ENCODE measurements at regions not wholly inside any gene's neighbourhood (a gene's known extent, or its start where the extent isn't known, plus 50 kb on each side); places are given as distances from the start of the nearest gene placed in this dataset.

GRCh38 chr4:84032372-84032771 lies 466.7 kb downstream of the NKX6-1 start:
- DNase-seq = no peak
- Histone ChIP-seq H3K36me3 (0 out of 2 replicates have a peak, but pooled peaks cover 2% of the 10 kb centered on the region), H3K9me3 (replicated peaks) (no peaks in the 10 kb centered on the region), H3K4me1 (peaks cover 4% of the 10 kb centered on the region; the same call in 1 of the 2 replicates), H3K27ac (no peak overlapping the region), H3K27me3 (no peaks in the 10 kb centered on the region), H3K4me3 (no peak overlapping the region)

DNA sequence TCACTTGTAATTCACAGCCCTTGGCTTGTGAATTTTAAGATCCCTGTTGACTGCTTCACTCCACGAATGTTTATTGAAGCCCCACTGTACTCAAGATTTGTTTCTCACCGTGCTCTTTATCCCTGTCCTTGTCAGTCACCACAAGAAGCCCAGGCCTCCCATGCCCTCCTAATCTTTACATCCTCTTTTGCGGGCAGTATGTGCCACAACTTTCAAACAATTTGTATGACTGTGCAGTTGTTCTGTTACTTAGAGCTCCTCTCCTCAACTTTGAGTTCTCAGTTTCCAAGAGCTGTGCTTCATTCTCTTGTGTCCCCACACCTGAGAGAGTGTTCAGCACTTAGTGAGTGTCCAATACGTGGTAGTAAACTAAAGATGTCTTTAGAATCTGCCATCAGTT lies 467.7 kb downstream of the NKX6-1 start:
- H3K4me3 ChIP-seq = no peak overlapping the region
- DNase-seq = peak; percentile 9 to 29
- H3K27ac ChIP-seq = no peak overlapping the region
- no peaks in the 10 kb centered on the region for H3K9me3 ChIP-seq (replicated peaks)
- H3K27me3 ChIP-seq = no peaks in the 10 kb centered on the region
- H3K36me3 ChIP-seq = 0 out of 2 replicates have a peak, but pooled peaks cover 2% of the 10 kb centered on the region
- peaks cover 4% of the 10 kb centered on the region; the same call in 1 of the 2 replicates for H3K4me1 ChIP-seq

DNA sequence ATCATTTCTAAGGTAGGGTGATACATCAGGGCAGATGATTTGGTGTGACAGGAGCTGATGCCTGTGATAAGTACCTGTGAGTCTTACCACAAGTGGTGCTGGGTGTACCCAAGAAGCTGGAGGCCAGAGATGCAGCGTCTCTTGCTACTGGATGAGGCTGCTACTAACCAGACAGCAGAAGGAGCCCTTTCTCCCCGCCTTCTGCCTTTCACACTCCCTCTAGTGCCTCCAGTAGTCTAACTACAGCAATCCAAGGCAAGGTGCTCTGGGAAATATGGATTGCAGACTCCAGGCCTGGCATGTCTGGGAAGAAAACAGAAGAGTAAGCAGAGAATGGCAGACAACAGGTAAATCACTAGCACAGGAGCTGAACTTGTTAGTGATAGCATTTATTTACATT lies 470.8 kb downstream of the NKX6-1 start:
- no peak overlapping the region for H3K27ac ChIP-seq
- 0 out of 2 replicates have a peak, but pooled peaks cover 2% of the 10 kb centered on the region for H3K36me3 ChIP-seq
- peaks cover 13% of the 10 kb centered on the region for H3K4me1 ChIP-seq
- no peaks in the 10 kb centered on the region for H3K9me3 ChIP-seq (replicated peaks)
- H3K27me3 ChIP-seq = no peaks in the 10 kb centered on the region
- H3K4me3 ChIP-seq = no peak overlapping the region
- DNase-seq = no peak

GRCh38 chr4:84024405-84024804 lies 474.7 kb downstream of the NKX6-1 start:
- peak; percentile 30 to 46 for DNase-seq
- Histone ChIP-seq H3K27ac (no peak overlapping the region), H3K4me1 (peaks cover 9% of the 10 kb centered on the region), H3K27me3 (no peaks in the 10 kb centered on the region), H3K9me3 (replicated peaks) (no peaks in the 10 kb centered on the region), H3K4me3 (no peak overlapping the region), H3K36me3 (0 out of 2 replicates have a peak, but pooled peaks cover 2% of the 10 kb centered on the region)

DNA sequence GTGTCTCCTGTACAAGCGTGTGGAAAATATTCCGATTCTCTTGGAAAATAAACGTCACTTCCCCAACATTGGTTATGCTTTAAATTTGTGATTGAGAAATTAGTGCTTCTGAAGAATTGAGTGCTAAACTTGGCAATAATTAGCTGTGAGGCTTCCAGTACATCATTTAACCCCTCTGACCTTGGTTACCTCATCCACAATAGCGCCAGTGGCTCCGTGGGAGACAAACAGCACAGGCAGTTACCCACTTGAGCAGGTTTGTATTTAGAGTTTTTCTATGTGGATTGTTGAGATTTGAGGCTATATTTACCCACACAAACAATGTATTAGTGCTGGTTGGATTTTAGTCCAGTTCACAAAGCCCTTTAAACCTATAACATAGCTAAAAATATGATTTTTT lies 476.5 kb downstream of the NKX6-1 start:
- Histone ChIP-seq H3K27me3 (no peaks in the 10 kb centered on the region), H3K4me1 (peaks cover 9% of the 10 kb centered on the region), H3K9me3 (replicated peaks) (no peaks in the 10 kb centered on the region), H3K27ac (no peak overlapping the region), H3K4me3 (no peak overlapping the region), H3K36me3 (0 out of 2 replicates have a peak, but pooled peaks cover under 1% of the 10 kb centered on the region)
- DNase-seq = no peak

DNA sequence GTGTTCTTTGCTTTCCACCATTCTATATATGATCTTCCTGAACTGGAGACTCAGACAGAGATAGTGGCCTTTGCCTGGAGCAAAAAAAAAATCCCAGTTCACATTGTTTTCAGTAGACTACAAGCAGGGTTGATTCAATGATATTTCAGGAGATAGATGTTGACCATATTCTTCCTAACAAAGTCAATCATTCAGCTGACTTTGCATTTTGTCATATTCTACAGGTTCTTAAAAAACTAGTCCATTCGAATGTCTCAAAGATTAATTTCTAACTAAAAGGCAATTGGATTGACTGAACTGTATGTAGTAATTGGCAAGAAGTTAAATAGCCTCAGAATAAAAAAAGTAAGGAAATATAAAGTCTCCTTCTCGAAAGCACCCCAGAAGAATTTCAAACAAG lies 479.5 kb downstream of the NKX6-1 start:
- Histone ChIP-seq H3K36me3 (no peaks in the 10 kb centered on the region), H3K9me3 (replicated peaks) (no peaks in the 10 kb centered on the region), H3K27ac (no peak overlapping the region), H3K4me1 (peaks cover 4% of the 10 kb centered on the region), H3K27me3 (no peaks in the 10 kb centered on the region), H3K4me3 (no peak overlapping the region)
- no peak for DNase-seq

DNA sequence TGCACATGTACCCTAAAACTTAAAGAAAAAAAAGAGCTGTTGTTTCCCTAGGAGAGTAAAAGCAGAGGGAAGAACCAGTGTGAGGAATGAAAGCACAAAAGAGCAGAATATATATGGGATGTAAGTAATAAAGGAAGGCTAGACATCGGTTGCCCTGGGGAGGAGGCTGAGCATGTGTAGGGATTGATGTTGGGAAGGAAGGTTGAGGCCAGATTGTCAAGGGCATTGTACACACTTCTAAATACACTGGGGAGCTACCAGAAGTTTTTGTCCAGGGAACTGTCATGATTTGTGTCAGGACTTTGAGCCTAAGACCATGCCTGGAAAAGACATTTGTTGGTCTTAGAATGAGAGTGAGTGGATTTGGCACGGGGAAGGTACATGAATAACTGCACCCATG lies 467.1 kb downstream of the GPAT3 start:
- DNase-seq = no peak
- Histone ChIP-seq H3K9me3 (replicated peaks) (no peaks in the 10 kb centered on the region), H3K27me3 (no peaks in the 10 kb centered on the region), H3K4me3 (no peak overlapping the region), H3K27ac (no peak overlapping the region), H3K4me1 (no peaks in the 10 kb centered on the region), H3K36me3 (no peaks in the 10 kb centered on the region)

DNA sequence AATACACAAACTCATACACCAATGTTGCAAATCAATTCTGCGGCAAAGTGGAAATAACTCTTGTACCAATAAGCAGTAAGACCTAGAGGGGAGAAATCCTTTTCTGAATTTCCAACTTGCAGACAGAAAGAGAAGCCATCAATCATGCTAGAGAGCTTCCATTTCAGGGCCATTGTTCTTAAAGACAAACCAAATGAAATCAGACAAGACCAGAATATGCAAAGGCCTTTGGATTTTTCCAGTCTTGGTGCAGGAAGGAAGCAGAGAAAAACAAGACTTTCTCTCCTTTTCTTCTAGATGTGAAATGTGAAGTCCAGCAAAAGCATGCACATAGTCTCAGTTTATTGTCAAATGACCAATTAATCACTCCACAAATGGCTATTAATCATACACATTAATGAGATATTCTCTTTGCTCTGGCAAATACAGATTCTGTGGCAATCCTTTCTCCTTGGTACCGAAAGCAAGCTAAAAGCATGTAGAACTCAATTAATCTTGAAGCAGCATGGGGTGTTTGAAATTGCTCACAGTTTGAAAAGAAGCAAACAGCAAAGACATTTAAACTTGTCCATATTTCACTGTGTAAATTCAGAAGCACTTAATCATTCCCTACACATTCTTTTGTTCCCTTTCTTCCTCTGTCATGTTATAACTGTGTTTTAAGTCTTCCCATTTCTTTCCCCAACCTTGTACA lies 466.1 kb downstream of the GPAT3 start:
- Histone ChIP-seq H3K4me1 (no peaks in the 10 kb centered on the region), H3K4me3 (no peak overlapping the region), H3K36me3 (no peaks in the 10 kb centered on the region), H3K27ac (no peak overlapping the region), H3K9me3 (replicated peaks) (no peaks in the 10 kb centered on the region), H3K27me3 (no peaks in the 10 kb centered on the region)
- DNase-seq = no peak

DNA sequence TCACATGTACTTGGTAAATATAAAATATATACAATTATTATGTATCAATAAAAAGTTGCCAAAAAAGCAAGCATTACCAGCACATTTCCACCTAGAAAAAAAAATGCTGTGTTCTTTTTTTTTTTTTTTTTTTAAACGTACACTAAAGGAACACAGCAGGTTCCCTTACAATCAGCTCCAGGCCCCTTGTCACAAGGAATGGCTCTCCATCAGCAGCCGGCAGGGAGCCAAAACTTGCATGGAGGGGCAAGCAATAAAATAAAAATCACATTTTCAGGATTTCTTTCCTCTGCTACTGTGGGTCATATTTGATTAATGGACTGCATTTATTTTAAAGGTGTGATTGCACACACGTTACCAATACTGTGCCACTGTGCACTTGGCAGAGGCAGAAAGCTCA lies 460.3 kb downstream of the GPAT3 start:
- Histone ChIP-seq H3K9me3 (replicated peaks) (no peaks in the 10 kb centered on the region), H3K27me3 (no peaks in the 10 kb centered on the region), H3K27ac (no peak overlapping the region), H3K4me1 (no peaks in the 10 kb centered on the region), H3K4me3 (no peak overlapping the region), H3K36me3 (no peaks in the 10 kb centered on the region)
- DNase-seq = no peak

GRCh38 chr4:83993774-83994173 lies 457.9 kb downstream of the GPAT3 start:
- H3K36me3 ChIP-seq = no peaks in the 10 kb centered on the region
- no peaks in the 10 kb centered on the region for H3K4me1 ChIP-seq
- H3K4me3 ChIP-seq = no peak overlapping the region
- DNase-seq = peak; percentile 30 to 37
- no peaks in the 10 kb centered on the region for H3K9me3 ChIP-seq (replicated peaks)
- no peak overlapping the region for H3K27ac ChIP-seq
- no peaks in the 10 kb centered on the region for H3K27me3 ChIP-seq

DNA sequence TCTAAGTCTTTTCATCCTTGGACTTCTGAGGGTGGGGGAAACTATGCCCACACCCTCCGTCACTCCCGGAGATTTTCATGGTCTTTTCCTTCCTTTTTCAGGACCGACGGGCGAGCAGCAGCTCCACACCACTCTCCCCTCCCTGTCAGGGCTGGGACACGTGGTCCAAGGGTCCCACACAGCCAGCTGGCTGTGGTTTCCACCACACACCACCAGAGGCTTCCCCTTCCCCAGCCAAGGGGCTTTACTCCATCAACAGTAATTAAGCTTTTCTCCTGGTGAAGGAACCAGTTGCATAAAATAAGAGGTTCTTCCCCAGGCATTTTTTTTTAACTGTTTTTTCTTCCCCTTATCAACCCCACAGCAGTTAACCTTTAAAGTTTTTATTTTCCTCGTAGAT lies 453.9 kb downstream of the GPAT3 start:
- Histone ChIP-seq H3K36me3 (no peaks in the 10 kb centered on the region), H3K27ac (no peak overlapping the region), H3K4me1 (no peaks in the 10 kb centered on the region), H3K9me3 (replicated peaks) (no peaks in the 10 kb centered on the region), H3K27me3 (no peaks in the 10 kb centered on the region), H3K4me3 (no peak overlapping the region)
- DNase-seq = peak; percentile 6 to 42

GRCh38 chr4:83981156-83981555 lies 445.2 kb downstream of the GPAT3 start:
- DNase-seq = no peak
- Histone ChIP-seq H3K27me3 (no peaks in the 10 kb centered on the region), H3K4me3 (no peak overlapping the region), H3K4me1 (no peaks in the 10 kb centered on the region), H3K9me3 (replicated peaks) (0 out of 2 replicates have a peak, but pooled peaks cover 4% of the 10 kb centered on the region), H3K36me3 (no peaks in the 10 kb centered on the region), H3K27ac (no peak overlapping the region)

DNA sequence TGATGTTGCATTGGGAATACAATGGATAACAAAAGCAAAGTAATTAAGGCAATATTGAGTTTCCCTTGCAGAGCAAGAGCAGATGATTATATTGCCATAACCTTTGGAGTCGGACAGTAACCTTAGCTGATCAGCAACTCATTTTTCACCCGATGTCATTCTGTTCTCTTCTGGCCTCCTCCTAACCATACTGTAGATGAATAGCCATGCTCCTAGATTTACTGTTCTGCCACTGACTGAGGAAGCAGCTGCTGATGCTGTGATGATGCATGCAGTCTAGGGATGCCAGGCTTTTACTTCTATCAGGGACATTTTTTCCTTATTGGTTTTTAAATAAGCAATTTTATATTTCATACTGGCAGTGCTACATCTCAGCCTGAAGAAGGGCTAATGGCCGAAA lies 443.9 kb downstream of the GPAT3 start:
- DNase-seq = no peak
- Histone ChIP-seq H3K4me1 (no peaks in the 10 kb centered on the region), H3K27me3 (no peaks in the 10 kb centered on the region), H3K4me3 (no peak overlapping the region), H3K9me3 (replicated peaks) (0 out of 2 replicates have a peak, but pooled peaks cover 4% of the 10 kb centered on the region), H3K27ac (no peak overlapping the region), H3K36me3 (no peaks in the 10 kb centered on the region)

DNA sequence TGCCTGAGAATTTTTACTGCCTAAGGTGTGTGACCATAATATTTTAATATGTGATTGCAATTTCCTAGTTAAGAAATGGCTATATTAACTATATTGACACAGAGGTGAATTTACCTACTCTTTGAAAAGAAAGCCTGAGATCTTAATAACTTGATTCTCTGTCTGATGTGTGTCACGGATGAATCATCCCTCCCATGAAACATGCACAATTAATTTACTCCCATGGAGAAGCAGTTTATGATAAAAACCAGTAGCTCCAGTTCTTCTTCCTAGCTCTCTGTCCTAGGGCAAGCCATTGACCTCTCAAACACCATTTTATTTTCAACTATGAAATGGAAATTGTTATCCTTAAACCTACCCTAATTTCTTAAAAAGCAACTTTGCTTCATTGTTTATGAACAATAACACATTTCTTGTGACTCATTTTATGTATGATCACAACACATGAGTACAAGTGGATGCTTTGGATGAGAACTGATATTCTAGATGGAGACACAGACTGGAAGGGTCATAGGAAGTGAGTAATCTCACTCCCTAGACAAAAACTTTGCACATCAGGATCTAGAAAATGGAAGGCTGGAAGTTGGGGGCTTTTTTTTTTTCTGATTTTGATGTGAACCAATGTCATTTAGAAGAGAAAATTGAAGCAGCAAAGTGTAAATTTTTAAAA lies 438.3 kb downstream of the GPAT3 start:
- Histone ChIP-seq H3K36me3 (no peaks in the 10 kb centered on the region), H3K4me1 (no peaks in the 10 kb centered on the region), H3K9me3 (replicated peaks) (no peaks in the 10 kb centered on the region), H3K4me3 (no peak overlapping the region), H3K27ac (no peak overlapping the region), H3K27me3 (no peaks in the 10 kb centered on the region)
- DNase-seq = no peak

GRCh38 chr4:83964996-83965541 lies 429.2 kb downstream of the GPAT3 start:
- H3K36me3 ChIP-seq = no peaks in the 10 kb centered on the region
- peaks cover 5% of the 10 kb centered on the region; the same call in 1 of the 2 replicates for H3K9me3 ChIP-seq (replicated peaks)
- no peak overlapping the region for H3K27ac ChIP-seq
- H3K4me3 ChIP-seq = no peak overlapping the region
- DNase-seq = peak in 1 of 2 experiments; percentile 12
- no peaks in the 10 kb centered on the region for H3K4me1 ChIP-seq
- no peaks in the 10 kb centered on the region for H3K27me3 ChIP-seq

Data from SJCRH30 (cell line).